ENCODE measurements at regions not wholly inside any gene's neighbourhood (a gene's known extent, or its start where the extent isn't known, plus 50 kb on each side); places are given as distances from the start of the nearest gene placed in this dataset.
A peak's percentile ranks its signal among the peaks of the same experiment; 100 is the strongest.
"Not testable (repeated sequence)": the region's sequence is repeated elsewhere in the genome, so short reads cannot be mapped to it uniquely, and the experiment has no call there.

DNA sequence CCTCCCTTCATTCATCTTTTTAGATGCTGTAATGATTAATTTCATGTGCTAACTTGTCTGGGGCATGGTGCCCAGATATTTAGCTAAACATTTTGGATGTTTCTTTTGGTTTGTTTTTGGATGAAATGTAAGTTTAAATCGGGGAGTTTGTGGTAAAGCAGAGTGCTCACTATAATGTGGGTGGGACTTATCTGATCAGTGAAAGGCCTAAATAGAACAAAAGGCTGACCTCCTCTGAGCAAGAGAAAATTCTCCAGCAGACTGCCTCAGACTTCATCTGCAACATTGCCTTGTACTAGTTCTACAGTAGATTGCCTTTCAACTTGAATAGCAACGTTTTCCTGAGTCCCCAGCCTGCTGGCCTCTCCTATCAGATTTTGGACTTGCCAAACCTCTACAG lies 183.6 kb downstream of the S1PR1 start:
- DNase-seq (ENCODE audit: low read depth), result no peak

DNA sequence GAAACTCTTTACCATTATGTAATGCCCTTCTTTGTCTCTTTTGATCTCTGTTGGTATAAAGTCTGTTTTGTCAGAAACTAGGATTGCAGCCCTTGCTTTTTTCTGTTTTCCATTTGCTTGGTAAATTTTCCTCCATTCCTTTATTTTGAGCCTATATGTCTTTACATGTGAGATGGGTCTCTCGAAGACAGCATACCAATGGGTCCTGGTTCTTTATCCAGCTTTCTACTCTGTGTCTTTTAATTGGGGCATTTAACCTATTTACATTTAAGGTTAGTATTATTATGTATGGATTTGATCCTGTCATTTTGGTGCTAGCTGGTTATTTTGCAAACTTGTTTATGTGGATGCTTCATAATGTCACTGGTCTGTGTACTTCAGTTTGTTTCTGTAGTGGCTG lies 191.3 kb downstream of the S1PR1 start:
- DNase-seq (ENCODE audit: low read depth), result not testable (repeated sequence)

DNA sequence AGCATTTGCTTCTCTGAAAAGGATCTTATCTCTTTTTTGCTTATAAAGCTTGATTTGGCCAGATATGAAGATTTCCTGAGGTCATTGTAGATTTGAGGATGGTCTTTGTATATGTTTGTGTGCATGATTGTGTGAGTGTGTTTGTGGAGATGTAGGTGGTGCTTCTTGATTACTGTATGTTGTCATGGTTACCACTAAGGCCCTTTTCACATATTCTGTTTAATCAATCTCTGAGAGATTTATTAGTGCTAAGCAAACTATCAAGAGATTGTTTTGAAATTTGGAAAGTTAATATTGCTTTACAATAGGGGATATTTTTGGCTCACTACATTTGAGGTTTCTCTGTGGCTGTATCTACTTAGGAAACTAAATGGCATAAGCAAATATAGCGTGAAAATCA lies 191.7 kb downstream of the S1PR1 start:
- DNase-seq (ENCODE audit: low read depth), result no peak

GRCh38 chr1:101431956-101432510 lies 195.2 kb downstream of the S1PR1 start:
- DNase-seq (ENCODE audit: low read depth), result no peak

- DNase-seq (ENCODE audit: low read depth), result no peak
Measured at GRCh38 chr1:101435831-101436511, 199.2 kb downstream of the S1PR1 start.

DNA sequence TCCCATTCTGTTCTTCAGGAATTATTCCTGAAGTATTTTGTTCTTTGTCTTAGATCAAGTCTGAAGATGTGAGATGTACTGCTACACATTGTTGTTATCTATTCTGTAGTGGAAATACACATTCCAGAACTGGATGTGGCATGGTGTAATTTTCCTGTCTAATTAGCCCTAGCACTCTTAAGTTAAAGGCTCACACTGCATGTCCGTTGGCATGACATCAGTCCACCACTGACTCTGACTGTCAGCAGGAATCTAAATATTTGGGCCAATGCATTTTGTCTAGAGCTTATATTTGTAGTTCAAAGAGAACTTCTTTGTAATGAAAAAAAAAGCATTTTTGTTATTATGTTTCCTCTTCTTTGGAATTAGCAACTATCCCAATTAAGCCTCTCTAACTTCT lies 201.0 kb downstream of the S1PR1 start:
- DNase-seq (ENCODE audit: low read depth), result no peak

DNA sequence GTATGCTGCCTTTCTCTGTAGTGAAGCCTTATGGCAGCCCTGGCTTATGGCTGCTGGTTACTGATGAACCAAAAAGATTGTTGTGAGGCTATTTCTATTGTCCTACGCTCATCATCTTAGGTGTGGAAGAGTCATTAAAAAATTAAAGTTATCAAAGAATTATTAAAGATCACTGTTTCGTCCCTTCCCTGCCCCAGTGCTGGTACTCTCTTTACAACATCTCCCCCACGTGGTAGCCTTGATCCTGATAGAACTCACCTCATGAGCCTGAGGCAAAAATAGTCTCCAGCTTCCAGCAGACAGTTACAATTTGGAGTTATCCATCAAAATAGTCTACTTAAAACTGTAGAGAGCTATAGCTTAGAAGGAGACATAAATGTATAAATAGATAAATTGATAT lies 201.5 kb downstream of the S1PR1 start:
- no peak for DNase-seq (ENCODE audit: low read depth)

- no peak for DNase-seq (ENCODE audit: low read depth)
Measured at GRCh38 chr1:101440485-101440884, 203.7 kb downstream of the S1PR1 start.

GRCh38 chr1:101444381-101444780 lies 207.6 kb downstream of the S1PR1 start:
- DNase-seq (ENCODE audit: low read depth), result no peak

GRCh38 chr1:101444873-101445618 lies 208.2 kb downstream of the S1PR1 start:
- no peak for DNase-seq (ENCODE audit: low read depth)

- DNase-seq (ENCODE audit: low read depth), result no peak
Measured at GRCh38 chr1:101448018-101448417, 211.2 kb downstream of the S1PR1 start.

DNA sequence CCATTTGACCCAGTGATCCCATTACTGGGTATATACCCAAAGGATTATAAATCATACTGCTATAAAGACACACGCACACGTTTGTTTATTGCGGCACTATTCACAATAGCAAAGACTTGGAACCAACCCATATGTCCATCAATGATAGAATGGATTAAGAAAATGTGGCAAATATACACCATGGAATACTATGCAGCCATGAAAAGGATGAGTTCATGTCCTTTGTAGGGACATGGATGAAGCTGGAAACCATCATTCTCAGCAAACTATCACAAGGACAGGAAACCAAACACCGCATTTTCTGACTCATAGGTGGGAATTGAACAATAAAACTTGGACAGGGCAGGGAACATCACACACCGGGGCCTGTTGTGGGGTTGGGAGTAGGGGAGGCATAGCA lies 213.9 kb downstream of the S1PR1 start:
- not testable (repeated sequence) for DNase-seq (ENCODE audit: low read depth)

DNA sequence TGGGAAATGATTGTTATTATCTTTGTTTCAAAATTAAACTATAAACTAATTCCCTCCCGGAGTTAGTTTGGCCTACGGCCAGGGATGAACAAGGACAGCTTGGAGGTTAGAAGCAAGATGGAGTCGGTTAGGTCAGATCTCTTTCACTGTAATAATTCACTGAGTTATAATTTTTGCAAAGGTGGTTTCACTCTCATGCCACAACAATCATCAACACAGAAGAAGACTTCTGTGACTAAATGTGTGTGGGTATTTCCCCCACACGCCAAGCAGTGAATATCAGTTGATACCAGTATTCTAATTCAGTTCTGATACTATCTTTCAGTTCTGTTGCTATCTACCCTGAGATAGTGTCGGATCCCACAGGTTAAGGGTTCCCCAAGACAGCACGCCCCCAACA lies 215.1 kb downstream of the S1PR1 start:
- no peak for DNase-seq (ENCODE audit: low read depth)

DNA sequence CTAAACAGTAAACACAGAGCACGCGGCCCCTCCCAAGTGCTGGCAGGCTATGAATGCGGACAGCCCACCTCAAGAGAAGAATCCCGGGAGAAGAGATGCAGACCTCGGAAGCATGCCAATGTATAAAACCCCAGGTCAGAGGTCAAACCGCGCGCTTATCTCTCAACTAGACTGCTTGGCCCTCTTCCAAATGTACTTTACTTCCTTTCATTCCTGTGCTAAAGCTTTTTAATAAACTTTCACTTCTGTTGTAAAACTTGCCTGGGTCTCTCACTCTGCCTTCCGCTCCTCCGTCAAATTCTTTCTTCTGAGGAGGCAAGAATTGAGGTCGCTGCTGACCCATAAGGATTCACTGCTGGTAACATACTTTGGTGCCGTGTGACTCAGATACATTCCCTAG lies 216.0 kb downstream of the S1PR1 start:
- no peak for DNase-seq (ENCODE audit: low read depth)

GRCh38 chr1:101453844-101454243 lies 217.0 kb downstream of the S1PR1 start:
- no peak for DNase-seq (ENCODE audit: low read depth)

- no peak for DNase-seq (ENCODE audit: low read depth)
Measured at GRCh38 chr1:101455166-101455565, 218.3 kb downstream of the S1PR1 start.

DNA sequence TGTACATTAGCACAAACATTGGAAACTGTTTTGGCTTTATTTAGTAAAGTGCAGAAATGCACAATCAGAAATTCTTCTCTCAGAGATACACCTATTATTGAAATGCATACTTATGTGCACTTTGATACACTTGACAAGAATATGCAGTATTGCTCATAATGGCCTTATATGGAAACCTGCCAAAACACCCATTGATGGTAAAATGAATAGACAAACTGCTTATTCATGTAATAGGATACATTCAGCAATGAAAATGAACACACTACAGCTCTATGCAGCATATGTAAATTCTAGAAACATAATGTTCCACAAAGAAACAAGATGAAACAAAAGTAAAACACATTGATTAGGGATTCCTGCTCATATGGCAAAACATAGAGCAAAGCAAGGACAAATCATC lies 223.9 kb downstream of the S1PR1 start:
- DNase-seq (ENCODE audit: low read depth), result peak; percentile 15

- peak; percentile 14 for DNase-seq (ENCODE audit: low read depth)
Measured at GRCh38 chr1:101463195-101463594, 226.4 kb downstream of the S1PR1 start.

GRCh38 chr1:101465941-101466340 lies 229.1 kb downstream of the S1PR1 start:
- no peak for DNase-seq (ENCODE audit: low read depth)

DNA sequence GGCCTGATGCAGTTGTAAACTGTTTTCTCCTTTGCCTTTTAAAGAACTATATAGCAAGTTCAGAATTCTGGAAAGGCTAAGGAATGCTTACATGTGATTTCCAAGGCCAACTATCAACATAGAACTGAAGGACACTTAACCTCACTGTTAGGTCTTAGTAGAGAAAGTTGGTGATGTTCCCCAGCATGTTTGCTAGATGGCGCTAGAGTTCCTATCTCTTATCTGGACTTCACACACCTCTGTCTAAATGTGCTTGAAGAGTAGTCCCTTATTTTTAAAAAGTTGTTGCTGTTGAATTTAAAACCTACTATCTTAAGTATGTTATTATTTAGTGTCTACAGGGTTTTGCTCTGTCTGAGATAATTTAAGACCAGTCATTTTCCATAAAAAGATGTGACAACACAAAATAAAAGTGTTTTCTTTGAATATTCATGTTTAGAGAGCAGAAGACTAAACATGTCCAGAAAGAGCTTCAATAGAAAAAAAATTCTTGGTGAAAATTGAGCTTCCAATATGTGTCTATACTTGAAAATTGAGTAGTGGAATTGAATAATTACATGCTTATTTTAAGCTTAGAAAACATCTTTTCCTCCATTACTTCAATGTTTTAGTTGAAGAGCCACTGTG lies 237.3 kb downstream of the S1PR1 start:
- no peak for DNase-seq (ENCODE audit: low read depth)

DNA sequence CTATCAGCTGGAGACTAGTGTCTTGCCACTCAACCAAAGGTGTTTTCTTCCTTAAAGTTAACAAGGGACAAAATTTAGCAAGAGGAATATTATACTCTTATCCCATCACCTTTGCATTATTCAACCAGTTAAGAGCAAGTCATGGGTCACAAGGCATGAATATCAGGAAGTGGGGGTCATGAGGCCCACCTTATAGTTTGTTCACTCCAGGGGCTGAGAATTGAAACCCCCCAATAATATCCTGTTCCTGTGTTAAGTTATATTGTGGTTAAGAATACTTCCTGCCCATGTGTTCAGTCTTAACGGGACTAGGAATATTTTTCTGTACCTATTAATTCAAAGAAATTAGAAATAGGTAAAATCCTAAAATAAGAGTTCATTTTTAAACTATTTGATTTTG lies 239.7 kb downstream of the S1PR1 start:
- no peak for DNase-seq (ENCODE audit: low read depth)

DNA sequence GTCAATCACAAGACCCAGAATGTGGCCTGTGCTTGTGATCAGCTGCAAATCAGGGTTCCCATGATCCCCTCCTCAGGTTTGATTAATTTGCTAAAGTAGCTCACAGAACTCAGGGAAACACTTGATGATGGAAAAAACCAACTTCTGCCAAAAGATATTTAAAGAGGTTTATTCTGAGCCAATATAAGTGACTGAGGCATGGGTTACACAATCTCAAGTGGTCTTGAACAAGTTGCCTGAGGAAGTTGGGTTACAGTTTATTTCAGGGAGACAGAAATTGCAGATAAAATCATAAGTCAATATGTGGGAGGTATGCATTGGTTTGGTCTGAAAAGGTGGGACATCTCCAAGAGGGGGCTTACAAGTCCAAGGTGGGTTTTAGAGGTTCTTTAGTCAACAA lies 243.1 kb downstream of the S1PR1 start:
- no peak for DNase-seq (ENCODE audit: low read depth)

- DNase-seq (ENCODE audit: low read depth), result no peak
Measured at GRCh38 chr1:101482306-101482705, 245.5 kb downstream of the S1PR1 start.
